NB4 (cell line): ENCODE measurements at regions not wholly inside any gene's neighbourhood (a gene's known extent, or its start where the extent isn't known, plus 50 kb on each side); places are given as distances from the start of the nearest gene placed in this dataset.

ENCODE experiments used
- CTCF ChIP-seq: IDR thresholded peaks from one replicate; pipeline ENCODE4 v1.5.1; 2012; ENCODE audit warnings: low read depth, low read length
- MAX ChIP-seq: IDR thresholded peaks from 2 replicates; pipeline ENCODE4 v1.6.1; 2011; ENCODE audit warnings: low read depth, low read length
- MYC ChIP-seq: IDR thresholded peaks from 2 replicates; pipeline ENCODE4 v1.6.1; 2011; ENCODE audit warnings: low read depth, low read length
- POLR2A ChIP-seq: IDR thresholded peaks from 2 replicates; pipeline ENCODE4 v1.6.1; 2011; ENCODE audit warnings: mild to moderate bottlenecking; ENCODE audit not compliant: insufficient read length; ENCODE audit errors: extremely low read depth

GRCh38 chr7:135843214-135843613 lies 94.6 kb upstream of the FAM180A start:
- TF ChIP-seq POLR2A (no peak), CTCF (no peak), MAX (no peak), MYC (no peak)
